GDM1 (cell line): ENCODE measurements at regions not wholly inside any gene's neighbourhood (a gene's known extent, or its start where the extent isn't known, plus 50 kb on each side); places are given as distances from the start of the nearest gene placed in this dataset.
A peak's percentile ranks its signal among the peaks of the same experiment; 100 is the strongest.

Experiments
- DNase-seq: peaks from one replicate; lab custom pipeline; 2025; lab: John Stamatoyannopoulos, UW

DNA sequence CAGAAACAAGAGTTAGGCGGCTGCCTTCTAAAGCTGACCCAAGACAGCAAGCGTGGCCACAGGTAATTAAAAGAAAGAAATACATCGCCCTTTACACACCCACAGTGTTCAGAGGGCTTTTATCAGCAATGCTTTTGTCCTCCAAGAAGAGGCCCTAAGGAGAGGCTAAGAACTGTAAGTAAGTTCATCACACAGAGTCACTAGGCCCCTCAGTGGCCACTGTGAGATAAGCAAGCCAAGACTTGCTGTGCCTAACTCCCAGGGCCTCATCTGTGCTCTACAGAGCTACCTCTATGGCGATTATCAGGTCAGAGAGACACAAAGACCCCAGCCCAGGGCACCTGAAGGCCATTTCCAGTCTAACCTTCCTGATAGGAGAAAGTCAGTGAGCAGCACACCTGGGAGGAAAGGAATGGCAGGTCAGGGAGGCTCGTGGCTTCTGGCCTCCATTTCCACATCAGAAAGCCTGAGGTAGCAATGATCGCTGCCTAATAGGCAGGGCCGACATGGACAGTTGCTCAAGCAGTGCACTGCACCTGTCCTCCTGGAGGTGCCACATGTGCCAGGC lies 545.2 kb upstream of the CDH11 start:
- DNase-seq = no peak

DNA sequence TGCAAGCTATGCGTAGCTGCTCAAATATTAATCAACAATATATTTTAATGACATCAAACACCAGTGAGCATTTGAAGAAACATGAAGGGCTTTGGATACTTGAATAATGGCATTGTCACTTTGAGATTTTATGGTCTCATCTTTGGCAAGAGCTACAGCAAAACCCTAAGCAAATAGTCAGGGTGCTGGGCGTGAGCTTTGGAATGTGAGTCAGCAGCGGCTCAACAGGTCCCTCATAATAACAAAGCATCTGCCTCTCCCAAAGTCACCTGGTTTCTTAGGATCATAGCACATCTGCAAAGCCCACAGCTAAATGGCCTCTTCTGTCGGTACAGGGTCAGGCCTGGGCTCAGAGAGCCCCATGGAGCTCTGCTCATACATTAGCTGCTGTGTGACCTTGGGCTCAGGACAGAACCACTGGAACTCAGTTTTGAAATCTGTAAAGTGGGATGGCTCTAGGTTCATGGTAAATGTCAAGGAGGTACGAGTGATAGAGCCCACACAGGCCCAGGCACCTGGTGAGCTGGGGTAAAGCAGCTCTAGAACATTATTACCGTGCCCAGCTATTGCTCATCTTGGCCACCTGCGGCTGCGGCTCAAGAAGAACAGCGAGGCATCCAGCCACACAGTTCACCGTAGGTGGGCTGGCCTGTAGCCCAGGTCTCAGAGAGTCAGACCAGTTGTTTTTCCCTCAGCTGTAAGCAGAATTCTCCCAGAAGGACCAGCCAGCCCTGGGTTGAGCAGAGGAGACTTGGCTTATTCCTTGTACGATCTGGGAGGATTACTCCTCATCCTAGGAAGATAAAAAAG lies 544.5 kb upstream of the CDH11 start:
- no peak for DNase-seq

DNA sequence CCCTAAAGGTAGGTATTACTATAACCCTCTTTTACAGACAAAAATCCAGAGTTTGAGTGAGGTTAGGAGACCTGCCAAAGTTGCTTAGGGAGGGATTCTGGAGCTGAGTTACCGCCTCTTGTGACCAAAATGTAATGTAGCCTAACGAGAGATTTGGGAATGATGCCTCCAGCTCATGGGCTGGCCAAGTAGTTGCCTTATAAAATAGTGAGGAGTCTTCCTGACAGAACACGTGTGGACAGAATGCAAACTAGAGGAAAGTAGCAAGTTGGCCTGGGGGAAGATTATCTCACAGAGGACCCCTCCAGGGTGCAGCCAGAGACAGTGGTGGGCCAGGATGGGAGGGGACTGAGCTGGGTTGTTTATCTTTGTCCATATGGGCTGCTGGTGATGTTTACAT lies 543.7 kb upstream of the CDH11 start:
- DNase-seq = no peak

GRCh38 chr16:65663774-65664173 lies 541.9 kb upstream of the CDH11 start:
- DNase-seq = no peak

GRCh38 chr16:65662256-65662655 lies 540.4 kb upstream of the CDH11 start:
- no peak for DNase-seq

DNA sequence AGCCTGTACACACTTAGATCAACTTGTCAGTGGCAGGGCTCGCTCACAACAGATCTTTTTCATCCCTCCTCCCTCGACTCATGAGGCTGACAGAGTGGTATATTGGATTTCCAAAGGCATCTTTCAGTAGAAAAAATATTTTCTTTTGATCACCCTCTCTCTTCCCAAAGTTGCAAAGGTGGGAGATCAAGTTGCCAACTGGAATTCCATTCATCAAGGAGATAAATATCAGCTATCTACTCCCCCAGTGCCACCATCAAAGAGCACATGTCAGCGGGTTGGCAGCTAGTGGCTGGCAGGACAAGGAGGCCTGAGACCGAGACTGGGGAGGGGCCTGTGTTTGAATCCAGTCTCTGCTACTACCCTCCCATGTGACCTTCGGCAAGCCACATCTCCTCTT lies 539.7 kb upstream of the CDH11 start:
- no peak for DNase-seq

GRCh38 chr16:65660390-65660789 lies 538.5 kb upstream of the CDH11 start:
- DNase-seq = no peak

GRCh38 chr16:65659758-65660157 lies 537.9 kb upstream of the CDH11 start:
- DNase-seq = no peak

DNA sequence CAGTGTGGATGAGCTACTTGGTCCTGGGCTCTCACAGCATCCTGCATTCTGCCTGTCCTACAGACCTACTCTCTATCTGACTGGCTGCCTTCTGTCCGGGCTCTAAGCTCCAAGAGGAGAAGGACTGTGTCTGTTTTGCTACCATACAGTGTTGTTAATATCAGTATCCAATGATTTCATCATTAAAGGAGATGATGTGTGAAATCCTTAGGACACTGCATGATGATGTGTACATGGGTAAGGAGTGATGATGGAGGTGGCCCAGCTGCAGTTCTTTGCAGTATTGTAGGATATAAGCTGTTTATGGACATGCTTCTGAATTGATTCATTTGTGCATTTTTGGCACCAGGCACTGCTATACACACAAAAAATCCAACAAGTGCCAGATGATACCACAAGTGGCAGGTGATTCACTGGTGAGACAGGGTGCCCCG lies 536.9 kb upstream of the CDH11 start:
- DNase-seq = no peak

GRCh38 chr16:65658349-65658748 lies 536.5 kb upstream of the CDH11 start:
- DNase-seq = no peak

GRCh38 chr16:65657556-65657955 lies 535.7 kb upstream of the CDH11 start:
- DNase-seq = no peak

DNA sequence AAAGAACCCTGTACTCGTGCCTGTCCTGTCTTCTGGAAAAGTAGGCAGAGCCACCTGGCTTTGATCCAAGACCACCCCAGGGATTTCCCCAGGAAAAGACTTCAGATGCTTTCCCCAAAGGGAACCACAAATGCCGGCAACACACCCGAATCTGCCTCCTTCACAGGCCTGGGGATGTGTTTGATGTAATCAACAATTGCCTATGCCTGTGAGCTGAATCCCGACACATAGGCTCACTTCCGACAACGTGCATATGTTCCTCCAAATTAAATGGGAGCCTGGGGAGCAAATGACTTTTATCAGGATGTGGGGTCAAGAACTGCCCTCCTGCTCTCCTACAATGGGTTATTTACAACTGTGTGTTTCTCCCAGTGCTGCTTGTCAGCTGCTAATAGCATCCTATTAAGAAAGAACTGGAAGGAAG lies 535.2 kb upstream of the CDH11 start:
- DNase-seq = no peak

DNA sequence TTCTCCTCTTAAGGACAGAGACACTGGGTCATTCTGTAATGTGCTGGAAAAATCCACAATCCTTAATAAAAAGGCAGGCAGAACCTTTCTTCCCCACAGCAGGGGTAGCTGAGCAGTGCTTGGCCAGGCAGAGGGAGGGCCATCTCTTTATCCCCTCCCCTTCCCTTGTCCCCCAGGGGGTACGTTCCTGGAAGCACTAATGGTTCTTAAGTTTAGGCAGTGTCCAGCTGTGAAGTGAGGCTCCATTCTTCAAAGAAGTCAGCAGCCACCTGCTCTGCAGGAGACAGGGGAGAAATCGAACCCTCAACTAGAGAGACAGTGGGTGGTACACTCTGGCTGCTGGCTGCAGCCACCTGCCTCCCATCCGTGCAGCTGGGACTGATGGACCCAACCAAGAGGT lies 533.9 kb upstream of the CDH11 start:
- DNase-seq = no peak

- DNase-seq = no peak
Measured at GRCh38 chr16:65648101-65648500, 526.2 kb upstream of the CDH11 start.

GRCh38 chr16:65644821-65645220 lies 523.0 kb upstream of the CDH11 start:
- DNase-seq = no peak

DNA sequence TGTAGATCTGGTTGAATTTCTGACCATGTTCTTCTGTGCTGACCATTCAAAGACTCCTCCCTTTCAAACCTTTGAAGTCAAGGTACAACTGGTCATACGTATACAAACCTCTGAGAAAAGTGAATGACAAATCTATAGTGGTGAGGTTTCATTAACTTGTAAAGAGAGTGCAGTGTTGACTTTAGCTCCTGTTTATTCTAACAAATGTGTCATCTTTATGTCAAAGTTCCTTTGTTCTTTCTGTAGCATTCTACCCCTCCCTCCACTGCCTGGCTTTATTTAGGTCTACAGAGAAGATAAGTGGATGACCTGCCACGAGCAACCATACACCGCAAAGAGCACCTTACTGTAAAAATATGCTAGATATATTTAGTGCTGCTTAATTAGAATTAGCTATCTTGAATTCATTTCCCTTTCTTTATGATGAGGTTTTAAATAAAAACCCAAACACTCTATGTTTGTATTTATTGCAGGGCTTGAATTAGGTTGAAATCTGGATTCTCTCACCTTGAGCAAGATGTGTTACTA lies 520.0 kb upstream of the CDH11 start:
- DNase-seq = no peak

- no peak for DNase-seq
Measured at GRCh38 chr16:65641049-65641761, 519.3 kb upstream of the CDH11 start.

DNA sequence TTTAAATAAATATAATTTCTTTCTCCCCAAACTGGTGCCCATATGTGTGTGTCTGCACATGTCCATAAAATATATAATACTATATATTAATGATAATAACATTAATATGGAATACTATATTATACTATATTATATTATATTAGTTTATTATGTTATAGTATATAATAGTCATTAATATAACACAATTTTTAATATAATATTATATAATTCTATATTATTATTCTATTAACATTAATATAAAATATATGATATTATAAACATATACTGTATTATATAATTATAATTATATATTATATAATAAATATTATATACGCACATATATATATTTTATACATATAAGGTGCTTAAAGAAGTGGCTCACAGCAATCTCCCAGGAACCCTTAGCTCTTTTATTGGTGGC lies 513.0 kb upstream of the CDH11 start:
- DNase-seq = no peak

DNA sequence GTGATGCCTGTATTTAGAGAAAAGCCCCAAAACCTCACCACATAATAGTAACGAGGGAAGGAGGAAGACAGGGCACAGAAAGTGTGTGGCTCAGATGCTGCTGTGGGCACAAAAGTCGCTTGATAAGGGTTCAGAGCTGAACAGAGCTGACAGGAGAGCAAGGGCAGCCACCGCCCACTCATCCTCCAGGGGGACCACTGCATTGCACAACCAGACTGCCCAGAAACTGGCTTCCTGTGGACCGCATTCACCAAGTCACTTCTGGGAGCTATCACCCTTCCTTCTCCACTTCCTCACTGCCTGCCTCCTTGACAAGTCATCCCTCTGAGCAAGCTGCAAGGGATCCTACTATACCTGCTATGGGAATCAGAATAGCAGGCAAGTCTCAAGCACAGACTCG lies 512.4 kb upstream of the CDH11 start:
- DNase-seq = peak; percentile 17

- DNase-seq = peak; percentile 44
Measured at GRCh38 chr16:65624666-65625065, 502.8 kb upstream of the CDH11 start.

- DNase-seq = no peak
Measured at GRCh38 chr16:65624229-65624628, 502.4 kb upstream of the CDH11 start.

DNA sequence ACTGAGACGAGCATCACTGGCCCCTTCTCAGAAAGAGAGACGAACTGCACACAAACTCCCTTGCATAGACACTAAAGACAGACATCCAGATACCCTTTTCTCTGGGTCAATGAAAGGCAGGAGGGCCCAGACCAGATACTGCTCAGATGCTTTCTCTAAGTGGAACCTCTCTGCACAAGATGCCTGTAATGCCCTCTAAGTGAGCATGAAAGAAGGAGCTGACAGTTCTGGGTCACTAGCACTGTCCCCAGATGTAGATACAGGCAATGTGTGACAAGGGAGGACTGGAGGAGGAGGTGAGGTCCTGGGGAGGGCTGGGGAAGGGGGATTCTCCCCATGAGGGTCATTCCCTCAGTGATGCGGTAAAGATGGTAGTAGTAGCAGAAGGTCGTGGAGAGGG lies 501.0 kb upstream of the CDH11 start:
- DNase-seq = no peak

GRCh38 chr16:65622151-65622550 lies 500.3 kb upstream of the CDH11 start:
- no peak for DNase-seq
